ENCODE measurements at regions not wholly inside any gene's neighbourhood (a gene's known extent, or its start where the extent isn't known, plus 50 kb on each side); places are given as distances from the start of the nearest gene placed in this dataset.
"Not testable (repeated sequence)": the region's sequence is repeated elsewhere in the genome, so short reads cannot be mapped to it uniquely, and the experiment has no call there.

GRCh38 chr4:137890812-137891211, 351.3 kb downstream of the SLC7A11 start:
- DNase-seq (ENCODE audit: low read depth in 4 of 4, low spot score in 3 of 4) = no peak

GRCh38 chr4:137881641-137882040, 349.3 kb upstream of the PCDH18 start:
- DNase-seq (ENCODE audit: low read depth in 4 of 4, low spot score in 3 of 4) = no peak

GRCh38 chr4:137868067-137868466, 335.8 kb upstream of the PCDH18 start:
- DNase-seq (ENCODE audit: low read depth in 4 of 4, low spot score in 3 of 4) = not testable (repeated sequence)

GRCh38 chr4:137866671-137867070, 334.4 kb upstream of the PCDH18 start:
- no peak for DNase-seq (ENCODE audit: low read depth in 4 of 4, low spot score in 3 of 4)

- no peak for DNase-seq (ENCODE audit: low read depth in 4 of 4, low spot score in 3 of 4)
Observed at GRCh38 chr4:137861682-137862081, 329.4 kb upstream of the PCDH18 start.

- DNase-seq (ENCODE audit: low read depth in 4 of 4, low spot score in 3 of 4) = no peak
Observed at GRCh38 chr4:137853424-137853823, 321.1 kb upstream of the PCDH18 start.

- no peak for DNase-seq (ENCODE audit: low read depth in 4 of 4, low spot score in 3 of 4)
Observed at GRCh38 chr4:137852326-137852725, 320.0 kb upstream of the PCDH18 start.

GRCh38 chr4:137851435-137851834, 319.1 kb upstream of the PCDH18 start:
- no peak for DNase-seq (ENCODE audit: low read depth in 4 of 4, low spot score in 3 of 4)

- not testable (repeated sequence) for DNase-seq (ENCODE audit: low read depth in 4 of 4, low spot score in 3 of 4)
Observed at GRCh38 chr4:137827945-137828344, 295.7 kb upstream of the PCDH18 start.

- no peak for DNase-seq (ENCODE audit: low read depth in 4 of 4, low spot score in 3 of 4)
Observed at GRCh38 chr4:137825505-137825904, 293.2 kb upstream of the PCDH18 start.

- no peak for DNase-seq (ENCODE audit: low read depth in 4 of 4, low spot score in 3 of 4)
Observed at GRCh38 chr4:137823007-137823406, 290.7 kb upstream of the PCDH18 start.

GRCh38 chr4:137819964-137820383, 287.7 kb upstream of the PCDH18 start:
- DNase-seq (ENCODE audit: low read depth in 4 of 4, low spot score in 3 of 4) = no peak

- no peak for DNase-seq (ENCODE audit: low read depth in 4 of 4, low spot score in 3 of 4)
Observed at GRCh38 chr4:137812258-137812657, 280.0 kb upstream of the PCDH18 start.

GRCh38 chr4:137806420-137806819, 274.1 kb upstream of the PCDH18 start:
- DNase-seq (ENCODE audit: low read depth in 4 of 4, low spot score in 3 of 4) = no peak

- no peak for DNase-seq (ENCODE audit: low read depth in 4 of 4, low spot score in 3 of 4)
Observed at GRCh38 chr4:137804906-137805495, 272.7 kb upstream of the PCDH18 start.

- no peak for DNase-seq (ENCODE audit: low read depth in 4 of 4, low spot score in 3 of 4)
Observed at GRCh38 chr4:137800861-137801260, 268.6 kb upstream of the PCDH18 start.

- DNase-seq (ENCODE audit: low read depth in 4 of 4, low spot score in 3 of 4) = no peak
Observed at GRCh38 chr4:137794764-137795254, 262.5 kb upstream of the PCDH18 start.

GRCh38 chr4:137789263-137789662, 257.0 kb upstream of the PCDH18 start:
- DNase-seq (ENCODE audit: low read depth in 4 of 4, low spot score in 3 of 4) = not testable (repeated sequence)

GRCh38 chr4:137783923-137784322, 251.6 kb upstream of the PCDH18 start:
- not testable (repeated sequence) for DNase-seq (ENCODE audit: low read depth in 4 of 4, low spot score in 3 of 4)

- no peak for DNase-seq (ENCODE audit: low read depth in 4 of 4, low spot score in 3 of 4)
Observed at GRCh38 chr4:137775701-137776100, 243.4 kb upstream of the PCDH18 start.

GRCh38 chr4:137774501-137774900, 242.2 kb upstream of the PCDH18 start:
- no peak for DNase-seq (ENCODE audit: low read depth in 4 of 4, low spot score in 3 of 4)

GRCh38 chr4:137768881-137769280, 236.6 kb upstream of the PCDH18 start:
- DNase-seq (ENCODE audit: low read depth in 4 of 4, low spot score in 3 of 4) = no peak

GRCh38 chr4:137768196-137768595, 235.9 kb upstream of the PCDH18 start:
- no peak for DNase-seq (ENCODE audit: low read depth in 4 of 4, low spot score in 3 of 4)
